ENCODE measurements at regions not wholly inside any gene's neighbourhood (a gene's known extent, or its start where the extent isn't known, plus 50 kb on each side); places are given as distances from the start of the nearest gene placed in this dataset.

DNA sequence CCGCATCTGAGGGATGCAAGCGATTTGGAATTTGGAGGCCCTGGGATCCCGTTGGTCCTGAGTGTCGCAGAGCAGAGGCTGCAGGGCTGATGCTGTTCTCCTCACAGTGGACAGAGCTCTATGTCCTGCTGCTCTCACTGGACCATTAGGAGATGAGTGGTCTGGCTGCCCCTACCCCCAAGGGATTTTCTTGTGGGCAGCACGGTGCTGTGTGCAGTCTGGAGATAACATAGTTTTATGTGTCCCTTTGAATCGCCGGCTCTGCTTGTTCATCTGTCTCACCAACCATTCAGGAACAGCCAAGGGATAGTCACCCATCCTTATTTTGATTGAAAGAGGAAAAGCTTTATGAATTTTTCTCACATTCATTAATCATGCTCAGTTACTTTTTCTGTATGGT is 49.9 kb downstream of the CHRM3 start:
- ATAC-seq: no peak

DNA sequence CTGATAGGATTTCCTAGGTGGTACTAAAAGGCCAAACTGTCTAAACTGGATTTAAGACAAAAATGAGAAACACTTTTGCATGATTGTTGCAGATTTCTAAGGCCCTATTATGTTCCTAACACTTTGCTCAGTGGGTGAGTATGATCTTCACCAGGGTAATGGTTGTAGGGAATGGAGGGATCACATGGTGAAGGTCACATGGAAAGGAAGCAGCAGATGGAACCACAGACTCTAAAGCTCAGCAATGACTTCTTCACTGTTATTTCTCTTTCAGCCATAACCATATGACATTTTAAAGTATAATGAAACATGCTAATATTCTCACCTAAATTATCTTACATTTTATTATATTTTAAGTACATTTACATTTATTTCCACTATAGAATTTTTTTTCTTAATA is 51.5 kb downstream of the CHRM3 start:
- ATAC-seq (no peak), DNase-seq (no peak)

More for the DNA sequence above, 49.9 kb downstream of the CHRM3 start:
- no peak for DNase-seq

DNA sequence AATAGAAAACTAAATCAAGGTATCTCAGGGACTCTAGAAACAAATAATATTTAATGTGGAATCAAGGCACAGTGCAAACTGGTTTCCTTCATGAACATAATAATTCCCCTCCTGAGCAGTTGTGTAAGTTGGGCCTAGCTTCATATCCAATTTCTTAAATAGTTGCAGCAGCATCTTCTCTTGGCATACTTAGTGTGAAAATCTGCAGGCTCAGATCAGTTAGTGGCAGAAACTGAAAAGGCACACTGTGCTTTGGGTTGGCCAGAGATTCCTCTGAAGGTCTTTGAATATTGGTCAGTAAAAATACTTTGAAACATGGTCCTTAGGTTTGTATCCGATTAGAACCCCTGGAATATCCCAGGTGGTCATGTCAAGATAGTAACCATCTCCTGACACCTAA is 52.5 kb downstream of the CHRM3 start:
- DNase-seq (no peak), ATAC-seq (no peak)

DNA sequence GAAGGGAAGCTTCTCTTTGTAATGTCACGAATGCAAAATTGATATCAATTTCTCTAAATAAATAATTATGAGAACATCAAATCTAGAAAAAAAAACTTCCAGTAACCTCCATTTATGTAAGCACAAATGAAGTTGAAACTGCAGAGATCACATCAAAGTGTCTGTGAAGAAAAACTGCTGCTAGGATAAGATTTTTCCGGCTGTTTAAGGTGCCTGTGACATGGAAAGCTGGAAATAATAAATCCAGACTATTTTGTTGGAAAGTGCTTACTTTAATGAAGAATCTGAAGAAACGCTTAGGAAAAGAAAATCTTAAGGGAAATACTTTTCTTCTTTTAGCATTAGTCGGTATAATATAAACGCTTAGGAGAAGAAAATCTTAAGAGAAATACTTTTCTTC is 57.0 kb downstream of the CHRM3 start:
- ATAC-seq: no peak
- no peak for DNase-seq

DNA sequence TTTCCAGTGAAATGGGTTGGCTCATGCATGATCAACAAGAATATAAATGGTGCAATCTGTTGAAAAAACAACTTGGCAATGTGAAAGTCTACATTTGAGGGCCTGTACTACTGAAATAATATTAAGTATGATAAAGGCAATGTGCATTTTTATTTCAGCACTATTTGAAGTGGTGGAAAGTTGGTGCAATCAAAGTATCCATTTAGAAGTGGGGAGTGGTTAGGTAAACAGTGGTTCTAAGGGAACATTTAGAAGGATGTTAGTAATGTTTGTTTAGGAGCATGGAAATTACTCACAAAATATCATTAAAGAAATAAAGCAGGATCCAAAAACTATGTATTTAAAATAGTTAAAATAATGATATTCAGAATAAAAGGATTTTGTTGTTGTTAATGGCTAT is 60.2 kb downstream of the CHRM3 start:
- ATAC-seq (no peak), DNase-seq (no peak)

DNA sequence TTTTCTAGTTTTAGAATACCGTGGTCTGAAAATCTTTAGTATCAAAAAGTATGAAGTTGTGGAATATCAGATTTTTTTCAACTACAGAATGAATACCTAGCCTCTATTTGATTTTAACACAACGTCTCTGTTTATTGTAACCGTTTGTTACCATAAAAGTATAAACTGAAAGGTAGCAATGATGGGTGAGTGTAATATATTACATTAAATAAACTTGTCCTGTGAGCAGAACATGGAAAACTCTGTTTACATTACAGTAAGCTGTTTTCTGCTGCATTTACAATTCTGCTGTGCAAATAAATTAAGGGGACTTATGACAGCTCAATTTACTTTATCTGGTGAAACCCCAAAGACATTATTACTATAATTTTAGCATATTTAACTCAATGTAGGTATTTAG is 62.5 kb downstream of the CHRM3 start:
- DNase-seq (no peak), ATAC-seq (no peak)

DNA sequence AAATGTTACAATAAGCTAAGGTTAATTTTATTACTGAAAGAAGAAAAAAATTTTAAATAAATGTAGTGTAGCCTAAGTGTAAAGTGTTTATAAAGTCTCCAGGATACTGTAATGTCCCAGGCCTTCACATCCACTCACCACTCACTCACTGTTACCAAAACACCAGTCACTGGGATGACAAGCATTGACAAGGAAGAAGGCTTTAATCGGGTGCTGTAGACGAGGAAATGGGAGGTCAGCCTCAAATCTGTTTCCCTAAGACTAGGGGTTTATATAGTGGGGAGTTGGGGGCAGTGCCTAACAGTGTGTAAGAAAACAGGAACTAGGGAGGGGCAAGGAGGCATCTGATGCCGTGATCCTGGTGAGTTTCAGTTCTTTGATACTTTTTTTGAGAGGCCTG is 69.4 kb downstream of the CHRM3 start:
- DNase-seq (no peak), ATAC-seq (no peak)

DNA sequence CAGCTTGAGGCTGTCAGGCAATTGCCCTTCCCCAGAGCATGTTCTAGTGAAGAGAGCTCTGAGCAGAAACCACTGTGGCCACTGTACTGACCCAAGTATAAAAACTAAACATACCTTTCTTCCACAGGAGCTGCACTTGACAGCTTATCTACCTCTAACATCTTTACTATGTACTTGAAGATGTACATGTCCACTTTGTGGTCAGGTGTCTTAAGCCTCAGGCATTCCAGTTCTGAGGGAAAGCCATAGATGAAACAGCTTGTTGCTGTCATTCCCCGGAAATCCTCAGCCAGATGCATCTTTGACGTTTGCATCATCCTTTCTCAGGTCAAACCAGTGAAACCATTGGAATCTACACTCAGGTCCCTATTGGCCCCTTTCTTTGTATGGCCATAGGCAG is 70.4 kb downstream of the CHRM3 start:
- DNase-seq (no peak), ATAC-seq (no peak)

DNA sequence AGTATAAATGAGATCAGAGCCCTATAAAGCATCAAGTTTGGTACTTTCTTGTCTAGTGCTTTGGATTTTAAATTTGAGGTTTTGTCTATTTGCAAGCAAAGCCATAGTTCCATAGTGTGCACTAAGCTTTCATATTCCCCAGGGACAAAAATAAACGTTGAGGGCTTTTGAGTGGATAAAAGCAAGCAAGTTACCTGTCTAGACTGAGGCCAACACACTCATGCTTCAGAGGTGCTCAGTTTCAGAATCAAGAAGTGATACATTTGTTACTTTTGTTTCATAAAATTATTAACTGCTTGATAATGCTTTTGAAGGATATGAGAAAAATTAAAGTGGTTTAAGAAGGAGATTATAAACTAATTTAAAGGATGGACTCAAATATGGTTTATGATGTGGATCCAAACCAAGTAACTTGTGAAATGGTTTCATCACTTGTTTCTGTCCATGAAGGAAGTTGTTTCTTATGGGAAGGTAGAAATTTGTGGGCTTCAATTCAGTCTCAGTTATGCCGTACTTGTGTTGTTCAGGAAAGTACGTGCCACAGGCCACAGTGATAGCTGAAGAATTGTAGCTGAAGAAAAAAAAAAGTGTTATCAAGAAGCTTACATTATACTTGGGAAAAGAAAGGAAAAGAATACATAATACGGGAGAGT is 71.2 kb downstream of the CHRM3 start:
- DNase-seq: no peak
- ATAC-seq: no peak

DNA sequence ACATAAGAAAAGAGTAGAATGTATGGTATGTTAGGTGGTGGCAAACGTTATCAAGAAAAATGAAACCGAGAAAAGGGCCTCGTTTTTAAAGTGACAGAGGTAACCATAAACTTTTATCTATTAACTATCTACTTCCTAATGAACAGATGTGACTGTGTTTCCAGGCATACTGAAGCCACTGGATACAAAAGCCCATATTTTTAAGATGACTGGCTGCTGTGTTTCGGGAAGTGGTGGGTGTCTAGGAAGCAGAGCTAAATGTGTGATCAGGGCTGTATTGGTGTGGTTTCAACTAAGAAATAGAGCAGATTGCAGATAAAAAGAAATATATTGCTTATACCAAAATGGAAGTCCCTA is 71.8 kb downstream of the CHRM3 start:
- ATAC-seq (no peak), DNase-seq (no peak)

DNA sequence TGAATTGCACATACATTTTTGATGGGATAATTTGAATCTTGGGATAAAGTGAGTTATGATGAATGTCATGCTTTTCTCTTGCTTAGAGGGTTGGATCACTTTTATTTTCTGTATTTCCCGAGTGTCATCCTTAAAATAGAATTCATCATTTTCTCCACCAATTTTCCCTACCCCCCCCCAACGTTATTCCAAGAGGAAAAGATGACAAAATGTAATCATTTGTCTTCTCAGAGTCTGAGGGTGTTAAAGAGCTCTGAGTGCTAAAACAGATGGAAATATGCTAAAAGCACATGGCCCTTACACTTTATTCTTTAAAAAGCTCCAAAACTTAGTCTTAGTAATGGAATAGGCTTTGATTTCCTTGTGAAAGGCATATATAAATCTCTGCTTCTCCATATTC is 81.4 kb downstream of the CHRM3 start:
- DNase-seq (no peak), ATAC-seq (no peak)

DNA sequence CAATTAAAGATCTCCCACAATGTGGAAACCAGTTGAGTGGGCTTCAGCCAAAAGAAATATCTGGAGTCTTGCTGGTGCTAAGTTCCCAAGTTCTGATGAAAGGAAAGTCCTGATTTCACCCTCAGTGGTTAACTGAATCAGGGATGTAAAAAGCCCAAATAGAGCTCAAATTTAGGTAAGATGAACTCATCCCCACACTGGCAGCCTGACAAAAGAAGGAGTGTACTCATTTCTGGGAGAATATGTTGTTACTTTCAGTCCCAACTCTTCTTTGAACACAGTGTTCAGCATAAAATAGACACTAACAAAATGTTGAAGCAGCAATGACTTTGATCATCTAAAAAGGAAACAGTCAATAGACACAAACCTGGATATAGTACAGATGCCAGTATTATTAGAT is 91.7 kb downstream of the CHRM3 start:
- DNase-seq (no peak), ATAC-seq (no peak)

DNA sequence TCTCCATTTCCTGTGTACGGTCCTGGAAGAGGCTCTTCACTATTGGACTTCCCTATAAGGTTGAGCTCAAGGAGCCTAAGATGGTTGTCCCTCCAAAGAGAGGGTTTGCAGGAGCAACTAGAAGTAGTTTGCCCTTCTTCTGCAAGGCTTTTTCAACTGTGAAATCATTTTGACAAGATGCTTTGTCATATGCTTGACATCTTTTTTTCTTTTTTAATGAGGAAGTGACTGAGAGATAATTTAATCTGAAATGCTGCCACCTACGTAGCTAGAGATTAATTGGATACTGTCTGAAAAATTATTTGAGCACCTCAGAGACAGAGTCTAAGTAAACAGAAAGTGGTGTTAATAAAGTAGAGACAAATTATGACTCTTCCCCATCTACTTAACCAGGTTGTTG is 97.0 kb downstream of the CHRM3 start:
- DNase-seq (no peak), ATAC-seq (no peak)

DNA sequence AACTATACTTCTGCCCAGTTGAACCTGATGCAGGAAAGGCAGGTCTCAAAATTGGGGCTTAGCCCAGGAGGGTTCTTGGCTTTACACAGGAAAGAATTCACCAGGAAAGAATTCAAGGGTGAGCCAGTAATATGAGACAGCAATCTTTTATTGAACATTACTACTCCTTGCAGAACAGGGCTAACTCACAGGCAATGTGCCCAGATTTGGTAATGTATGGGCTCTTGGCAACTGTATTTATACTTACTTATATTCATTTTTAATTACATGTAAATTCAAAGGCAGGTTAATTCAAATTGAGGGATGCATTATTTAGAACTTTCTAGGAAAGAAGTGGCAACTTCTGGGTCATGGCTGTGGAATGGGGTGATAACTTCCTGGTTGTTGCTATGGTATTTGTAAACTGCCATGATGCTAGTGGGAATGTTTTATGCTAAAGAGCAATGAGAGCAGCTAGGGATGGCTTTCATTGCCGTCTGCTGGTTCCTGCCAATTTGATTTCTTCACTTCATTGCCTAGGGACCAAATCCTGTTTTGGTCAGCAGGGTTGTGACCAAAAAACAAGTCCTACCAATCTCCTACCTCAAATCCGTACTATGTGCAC is 107.5 kb downstream of the CHRM3 start:
- DNase-seq (no peak), ATAC-seq (no peak)

DNA sequence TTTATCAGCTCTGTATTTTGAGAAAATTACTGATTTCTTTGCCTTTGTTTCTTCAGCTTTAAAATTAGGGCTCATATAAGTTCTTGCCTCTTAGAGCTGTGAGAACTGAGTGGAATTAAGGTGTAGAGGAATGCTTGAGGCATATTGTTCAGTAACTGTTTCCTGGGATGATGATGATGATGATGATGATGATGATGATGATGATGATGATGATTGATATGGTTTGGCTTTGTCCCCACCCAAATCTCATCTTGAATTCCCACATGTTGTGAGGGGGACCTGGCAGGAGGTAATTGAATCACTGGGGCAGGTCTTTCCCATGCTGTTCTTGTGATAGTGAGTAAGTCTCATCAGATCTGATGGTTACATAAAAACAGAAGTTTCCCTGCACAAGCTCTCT is 118.7 kb downstream of the CHRM3 start:
- no peak for DNase-seq

DNA sequence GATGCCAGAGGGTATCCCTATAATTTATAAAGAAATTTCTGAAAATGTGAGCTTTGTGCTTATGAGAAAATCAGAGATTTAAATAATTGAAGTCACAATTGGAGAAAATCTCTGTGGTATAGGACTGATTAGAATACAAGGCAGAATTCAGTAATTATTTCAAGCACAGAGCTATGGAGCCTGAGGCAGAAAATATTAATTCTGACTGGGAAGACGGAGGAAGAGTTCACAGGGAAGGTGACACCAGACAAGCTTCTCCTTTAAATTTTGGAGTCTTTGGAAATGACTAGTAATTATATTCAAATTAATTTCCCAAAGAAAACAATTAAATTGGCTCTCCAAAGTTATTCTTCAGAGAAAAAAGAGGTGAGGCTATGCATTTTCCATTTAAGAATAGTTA is 121.5 kb downstream of the CHRM3 start:
- DNase-seq (no peak), ATAC-seq (no peak)

More for the DNA sequence above, 118.7 kb downstream of the CHRM3 start:
- no peak for ATAC-seq

DNA sequence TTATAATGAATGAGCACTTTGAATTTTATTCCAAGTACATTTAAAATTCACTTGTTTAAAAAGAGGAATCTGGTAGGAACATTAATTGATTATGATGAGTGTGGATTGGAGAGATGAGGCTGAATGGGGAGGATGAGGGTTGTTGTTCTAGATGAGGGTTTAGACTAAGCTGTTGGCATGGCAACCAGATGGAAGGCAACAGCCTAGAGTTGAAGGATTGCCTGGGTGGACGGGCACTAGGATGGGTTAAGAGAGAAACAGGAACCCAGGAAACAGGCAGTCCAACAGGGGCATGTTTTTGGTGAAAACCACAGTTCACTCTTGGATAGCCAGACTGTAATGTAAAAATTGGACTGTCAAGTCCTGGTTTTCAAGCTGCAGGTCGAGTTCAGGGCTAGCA is 125.5 kb downstream of the CHRM3 start:
- ATAC-seq (no peak), DNase-seq (no peak)

DNA sequence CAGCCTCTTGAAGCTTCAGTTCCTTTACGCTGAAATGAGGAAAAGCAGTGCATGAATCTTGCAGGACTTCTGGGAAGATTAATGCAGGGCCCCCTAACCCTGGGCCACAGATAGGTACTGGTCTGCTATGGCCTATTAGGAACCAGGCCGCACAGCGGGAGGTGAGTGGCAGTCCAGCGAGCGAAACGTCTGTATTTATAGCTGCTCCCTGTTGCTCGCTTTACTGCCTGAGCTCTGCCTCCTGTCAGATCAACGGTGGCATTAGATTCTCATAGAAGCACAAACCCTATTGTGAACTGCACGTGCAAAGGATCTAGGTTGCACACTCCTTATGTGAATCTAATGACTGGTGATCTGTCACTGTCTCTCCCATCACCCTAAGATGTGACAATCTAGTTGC is 130.2 kb downstream of the CHRM3 start:
- DNase-seq (no peak), ATAC-seq (no peak)

DNA sequence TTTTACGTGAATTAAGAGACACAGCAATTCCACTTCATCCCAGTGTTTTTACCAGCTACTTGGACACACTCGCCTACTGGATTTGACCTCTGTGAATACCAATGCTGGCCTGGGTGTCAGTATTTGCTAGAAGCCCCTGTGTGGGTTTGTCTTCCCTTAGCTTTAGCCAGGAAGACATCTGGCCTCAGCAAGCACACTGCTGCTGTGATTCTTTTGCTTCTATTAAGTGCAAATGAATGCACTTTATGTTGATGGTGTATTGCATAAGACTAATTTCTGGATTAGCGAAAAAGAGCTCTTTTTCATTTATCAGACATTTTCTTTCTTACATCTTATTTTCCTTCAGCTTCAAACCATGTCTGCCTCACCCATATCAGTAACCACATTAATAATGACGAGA is 140.0 kb downstream of the CHRM3 start:
- DNase-seq: no peak
- no peak for ATAC-seq

DNA sequence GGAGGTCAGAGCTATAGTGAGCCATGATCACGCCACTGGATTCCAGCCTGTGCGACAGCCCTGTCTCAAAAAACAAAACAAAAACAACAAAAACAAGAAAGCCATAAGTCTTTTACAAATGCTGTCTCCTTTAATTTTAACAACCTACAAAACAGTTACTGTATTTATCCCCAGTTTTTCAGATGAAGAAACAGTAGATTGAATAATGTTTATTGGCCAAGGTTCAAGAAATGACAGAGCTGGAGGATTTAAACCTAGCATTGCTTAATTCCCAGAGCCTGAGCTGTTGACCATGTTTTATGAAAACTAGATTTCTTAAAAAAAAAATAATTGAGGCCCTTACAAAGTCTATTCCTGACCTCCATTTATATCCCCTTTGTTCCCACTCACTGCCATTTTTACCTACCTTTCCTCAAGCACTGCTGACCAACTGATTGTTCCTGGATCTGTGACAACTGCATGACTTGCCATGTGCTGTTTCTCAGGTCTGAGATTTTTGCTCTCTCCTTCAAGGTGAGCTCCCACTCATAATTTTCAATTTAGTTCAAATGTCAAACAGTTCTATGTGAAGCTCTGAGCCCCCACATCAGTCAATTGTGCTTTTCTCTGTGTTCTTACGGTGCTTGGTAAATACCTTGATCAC is 140.8 kb downstream of the CHRM3 start:
- ATAC-seq (no peak), DNase-seq (no peak)

DNA sequence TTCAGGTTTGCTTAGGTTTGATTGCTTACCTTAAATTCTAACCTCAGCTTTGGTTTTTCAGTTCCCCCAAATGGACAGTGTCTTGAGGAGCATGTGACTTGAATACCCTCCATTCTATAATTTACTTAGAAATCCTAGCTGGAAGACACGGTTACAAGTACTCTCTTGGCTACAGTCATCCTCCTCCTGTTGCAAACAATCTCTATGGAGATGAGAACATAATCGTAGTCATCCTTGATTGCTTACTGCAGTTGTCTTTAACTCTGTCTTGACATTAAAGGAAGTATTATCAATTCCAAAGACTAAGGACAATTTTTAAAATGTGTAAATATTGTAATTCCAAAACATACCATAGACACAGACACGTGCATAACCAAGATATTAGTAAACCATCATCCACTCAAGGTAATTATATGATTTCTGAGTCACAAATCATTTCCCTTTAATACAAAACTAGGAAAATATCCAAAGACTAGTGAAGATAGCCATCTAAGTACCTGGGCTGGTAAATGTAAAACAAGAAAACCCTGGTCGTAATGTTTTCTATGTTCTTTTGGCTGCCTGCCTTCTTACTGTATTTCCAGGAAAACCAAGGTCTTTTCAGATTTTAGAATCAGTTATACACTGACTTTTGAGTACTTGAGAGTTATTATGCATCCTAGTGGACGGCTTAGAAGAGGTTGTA is 149.9 kb downstream of the CHRM3 start:
- DNase-seq: no peak
- ATAC-seq: no peak

DNA sequence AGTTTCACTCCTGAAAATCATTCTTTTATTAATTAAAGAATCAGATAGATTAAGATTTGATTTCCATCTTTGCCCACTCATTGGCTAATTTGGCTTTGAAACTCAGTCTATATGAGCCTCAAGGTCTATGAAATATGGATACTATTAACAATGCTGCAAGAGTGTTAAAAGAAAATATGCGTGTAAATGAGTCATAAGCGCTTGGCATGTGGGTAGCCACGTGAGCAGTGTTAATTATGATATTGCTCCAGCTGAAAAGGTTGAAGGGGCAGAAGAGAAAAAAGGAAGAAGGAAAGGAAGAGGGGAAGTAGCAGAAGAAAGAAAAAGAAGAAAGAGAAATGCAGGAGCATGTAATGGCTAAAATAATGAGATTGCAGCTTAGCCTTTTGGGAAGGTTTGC is 151.4 kb downstream of the CHRM3 start:
- ATAC-seq: no peak
- no peak for DNase-seq

DNA sequence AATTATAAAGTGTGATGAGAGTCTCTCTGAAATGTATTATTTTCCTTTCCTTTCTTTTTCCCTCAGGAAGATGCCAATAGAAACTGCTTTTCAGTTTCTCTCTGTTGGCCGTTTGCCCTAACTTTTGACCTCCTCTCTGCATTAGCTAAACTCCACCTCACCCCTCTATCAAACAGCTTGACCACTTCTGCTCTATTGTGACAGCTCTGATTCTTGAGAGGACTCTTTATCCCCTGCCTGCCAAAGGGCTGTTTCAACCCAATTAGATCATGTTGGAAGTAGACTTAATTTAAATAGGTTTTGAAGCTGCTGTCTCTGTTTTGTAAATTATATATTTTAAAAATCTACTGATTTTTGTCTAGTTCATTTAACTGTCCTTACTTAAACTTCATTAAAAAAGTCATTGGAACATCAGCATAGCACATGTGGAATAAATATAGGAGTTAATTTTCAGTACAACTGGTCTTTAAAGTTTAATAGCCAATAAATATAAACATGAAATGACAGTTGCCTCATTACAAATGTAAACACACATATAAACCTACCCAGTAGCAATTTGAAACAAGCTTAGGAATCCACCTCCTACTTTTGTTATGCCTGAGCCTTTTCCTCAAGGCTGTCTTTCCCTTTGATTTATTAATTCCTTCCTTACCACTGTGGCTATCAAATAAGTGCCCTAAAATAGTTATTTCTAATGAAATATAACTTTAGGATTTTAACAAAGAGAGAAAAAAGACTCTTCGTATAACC is 152.0 kb downstream of the CHRM3 start:
- ATAC-seq: no peak
- no peak for DNase-seq
